GM10266 (cell line): ENCODE measurements at regions not wholly inside any gene's neighbourhood (a gene's known extent, or its start where the extent isn't known, plus 50 kb on each side); places are given as distances from the start of the nearest gene placed in this dataset.

Experiments
- DNase-seq: peaks from one replicate; pipeline ENCODE4 v3.0.0; 2012; ENCODE audit errors: extremely low spot score
- TF ChIP-seq, protein P1 (sequence below): IDR thresholded peaks from 2 replicates; pipeline ENCODE4 v1.5.1; 2012; ENCODE audit warnings: mild to moderate bottlenecking, low read depth; ENCODE audit not compliant: control insufficient read depth, insufficient read depth; ENCODE audit errors: missing control alignments

DNA sequence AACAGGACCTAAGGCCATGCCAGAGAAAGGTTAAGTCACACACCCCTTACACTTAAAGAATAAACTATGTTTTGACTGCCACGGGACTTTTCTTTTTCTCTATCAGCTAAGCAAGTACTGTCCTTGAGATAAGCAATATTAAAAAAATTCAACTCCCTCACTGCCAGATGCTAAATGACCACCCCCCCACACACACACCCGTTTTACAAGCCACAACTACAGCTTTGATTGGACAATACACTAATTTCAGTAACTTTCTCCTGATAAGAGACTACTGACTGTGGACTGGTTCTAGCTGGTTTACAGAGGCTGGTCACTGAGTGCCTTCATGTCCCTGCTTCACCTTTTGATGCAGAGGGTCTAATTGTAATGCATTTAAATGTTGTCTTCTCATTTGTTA is 63.9 kb upstream of the HOPX start:
- no peak for DNase-seq
- TF ChIP-seq, protein P1, sequence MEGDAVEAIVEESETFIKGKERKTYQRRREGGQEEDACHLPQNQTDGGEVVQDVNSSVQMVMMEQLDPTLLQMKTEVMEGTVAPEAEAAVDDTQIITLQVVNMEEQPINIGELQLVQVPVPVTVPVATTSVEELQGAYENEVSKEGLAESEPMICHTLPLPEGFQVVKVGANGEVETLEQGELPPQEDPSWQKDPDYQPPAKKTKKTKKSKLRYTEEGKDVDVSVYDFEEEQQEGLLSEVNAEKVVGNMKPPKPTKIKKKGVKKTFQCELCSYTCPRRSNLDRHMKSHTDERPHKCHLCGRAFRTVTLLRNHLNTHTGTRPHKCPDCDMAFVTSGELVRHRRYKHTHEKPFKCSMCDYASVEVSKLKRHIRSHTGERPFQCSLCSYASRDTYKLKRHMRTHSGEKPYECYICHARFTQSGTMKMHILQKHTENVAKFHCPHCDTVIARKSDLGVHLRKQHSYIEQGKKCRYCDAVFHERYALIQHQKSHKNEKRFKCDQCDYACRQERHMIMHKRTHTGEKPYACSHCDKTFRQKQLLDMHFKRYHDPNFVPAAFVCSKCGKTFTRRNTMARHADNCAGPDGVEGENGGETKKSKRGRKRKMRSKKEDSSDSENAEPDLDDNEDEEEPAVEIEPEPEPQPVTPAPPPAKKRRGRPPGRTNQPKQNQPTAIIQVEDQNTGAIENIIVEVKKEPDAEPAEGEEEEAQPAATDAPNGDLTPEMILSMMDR, result no peak

DNA sequence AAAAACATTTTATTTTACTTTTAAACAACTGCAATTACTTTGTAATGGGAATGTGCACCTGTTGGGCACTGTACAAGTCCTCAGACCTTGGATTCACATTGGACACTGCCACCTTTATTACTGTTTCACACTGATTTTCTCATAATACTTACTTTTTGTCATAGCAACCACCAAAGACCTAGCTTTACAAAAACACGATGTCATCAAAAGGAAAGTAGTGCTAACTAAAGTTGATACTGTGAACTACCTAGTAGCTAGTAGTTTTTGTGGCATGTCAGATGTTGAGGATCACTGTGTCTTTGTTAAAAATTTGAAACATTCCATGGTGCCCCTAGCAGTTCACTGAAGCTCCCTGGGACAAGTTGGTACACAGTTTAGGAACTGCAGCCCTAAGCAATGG is 62.9 kb upstream of the HOPX start:
- DNase-seq, result no peak
- TF ChIP-seq, protein P1, result no peak

DNA sequence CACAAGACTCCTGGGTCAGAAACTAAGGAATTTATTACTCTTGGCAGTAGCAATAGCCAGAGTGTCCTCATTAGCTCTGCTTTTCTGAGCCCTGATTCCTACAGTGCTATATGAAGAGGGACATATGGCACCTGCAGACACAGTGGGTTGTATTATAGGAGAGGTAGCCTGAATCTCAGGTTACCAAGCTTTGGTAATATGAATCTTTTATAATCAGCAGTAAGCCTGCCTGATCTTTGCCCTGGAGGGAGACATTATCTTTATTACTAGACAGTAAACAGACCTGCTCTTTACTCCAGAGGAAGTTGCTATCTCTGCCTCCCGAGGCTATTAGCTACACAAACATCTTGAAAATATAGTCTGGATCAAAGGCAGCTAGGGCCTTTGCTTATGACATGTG is 62.5 kb upstream of the HOPX start:
- TF ChIP-seq, protein P1, result no peak
- no peak for DNase-seq

DNA sequence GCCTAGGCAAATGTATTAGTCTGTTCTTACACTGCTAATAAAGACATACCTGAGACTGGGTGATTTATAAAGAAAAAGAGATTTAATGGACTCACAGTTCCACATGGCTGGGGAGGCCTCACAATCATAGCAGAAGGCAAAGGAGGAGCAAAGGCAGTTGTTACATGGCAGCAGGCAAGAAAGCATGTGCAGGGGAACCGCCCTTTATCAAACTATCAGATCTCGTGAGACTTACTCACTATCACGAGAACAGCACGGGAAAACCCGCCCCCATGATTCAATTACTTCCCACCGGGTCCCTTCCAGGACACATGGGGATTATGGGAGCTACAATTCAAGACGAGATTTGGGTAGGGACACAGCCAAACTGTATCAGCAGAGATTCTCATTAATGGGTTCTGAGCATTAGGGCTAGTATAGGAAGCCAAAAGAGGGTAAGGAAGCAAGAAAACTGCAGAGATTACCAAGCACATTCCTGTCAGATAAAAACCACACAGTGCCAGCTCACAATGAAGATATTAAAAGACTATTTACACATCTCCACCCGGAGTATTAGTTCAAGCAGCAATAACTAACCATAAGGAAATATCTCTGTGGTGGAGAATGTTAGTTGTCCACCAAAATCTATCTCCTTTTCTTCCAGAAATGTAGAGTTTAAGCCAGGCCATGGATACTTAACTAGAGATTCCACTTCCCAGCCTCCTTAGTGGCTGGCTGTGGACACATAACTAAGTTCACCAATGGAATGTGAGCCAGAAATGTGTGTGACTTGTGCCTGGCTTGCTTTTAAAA is 61.2 kb upstream of the HOPX start:
- no peak for DNase-seq
- TF ChIP-seq, protein P1, result no peak

DNA sequence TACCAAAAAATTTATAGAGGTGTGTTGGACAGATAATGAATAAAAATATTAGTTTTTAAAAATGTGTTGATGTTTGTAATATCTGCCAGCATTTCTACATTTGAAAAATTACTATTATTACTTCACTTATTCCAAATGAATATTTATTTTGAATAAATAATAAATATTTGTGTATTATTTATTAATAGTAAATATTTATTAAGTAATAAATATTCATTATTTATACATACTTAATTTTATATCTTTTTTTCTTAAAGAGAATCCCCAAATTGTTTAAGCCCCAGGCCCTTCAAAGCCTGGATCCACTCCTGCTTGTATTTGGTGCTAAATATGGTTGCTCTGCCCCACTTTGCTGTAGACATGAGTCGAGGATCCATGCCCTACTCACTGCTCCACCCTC is 60.5 kb upstream of the HOPX start:
- DNase-seq, result no peak
- TF ChIP-seq, protein P1, result no peak

DNA sequence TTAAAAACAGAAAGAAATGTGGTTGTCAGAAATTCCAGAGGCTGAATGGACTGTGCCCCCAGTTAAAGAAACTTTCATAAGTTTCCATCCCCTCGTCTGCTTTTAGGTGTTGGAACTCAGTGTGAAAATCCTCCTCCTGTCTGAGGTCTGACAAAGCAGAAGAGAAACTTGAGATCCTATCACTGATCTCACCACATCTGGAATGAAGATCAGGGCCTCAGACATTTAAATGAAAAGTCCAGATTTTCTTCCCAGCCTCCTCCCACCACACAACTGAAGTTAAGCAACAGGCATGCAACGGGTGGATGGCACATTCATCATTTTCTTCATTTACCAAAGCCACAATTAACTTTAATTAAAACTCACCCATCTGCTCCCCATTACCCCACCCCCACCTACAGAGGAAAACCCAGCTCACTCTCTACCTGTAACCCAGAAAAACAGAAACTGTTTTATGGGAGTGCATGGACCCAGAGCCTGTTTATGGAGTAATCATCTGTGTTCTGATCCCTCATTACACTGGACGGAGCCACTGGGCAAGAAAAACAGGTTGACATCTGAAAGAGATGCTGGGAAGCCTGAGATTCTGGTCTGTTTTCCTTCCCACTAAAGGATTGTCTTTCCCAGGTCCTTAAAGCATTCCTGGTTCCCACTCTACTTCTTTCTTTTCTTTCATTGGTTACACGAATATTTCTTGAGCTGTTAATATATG is 58.1 kb upstream of the HOPX start:
- no peak for DNase-seq
- TF ChIP-seq, protein P1, result no peak

DNA sequence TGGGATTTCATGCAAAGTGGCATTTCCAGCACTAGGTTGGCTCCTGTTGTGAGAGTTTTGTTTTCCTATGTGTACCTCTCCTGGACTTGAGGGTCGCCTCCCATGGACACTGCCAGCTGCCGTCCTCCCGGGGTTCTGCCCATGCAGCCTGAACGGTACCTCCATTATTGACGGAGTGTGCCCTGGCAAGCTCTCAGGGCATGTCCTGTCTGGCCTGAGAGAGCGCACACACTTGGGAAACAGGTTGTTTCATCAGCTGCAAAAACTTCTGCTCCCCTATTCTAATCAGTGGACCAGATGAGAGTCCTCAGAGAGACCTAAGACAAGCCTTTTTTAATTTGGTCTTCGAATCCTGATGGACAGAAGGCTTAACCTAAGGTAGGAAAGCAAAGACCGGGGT is 56.6 kb upstream of the HOPX start:
- TF ChIP-seq, protein P1, result no peak
- no peak for DNase-seq
